RWPE1 (cell line): ENCODE measurements at regions not wholly inside any gene's neighbourhood (a gene's known extent, or its start where the extent isn't known, plus 50 kb on each side); places are given as distances from the start of the nearest gene placed in this dataset.

ENCODE experiments used
- CTCF ChIA-PET: fragments of 350-600 bp; sonication (Branson Sonifier 250); formaldehyde crosslinking; extraction: SDS; loops from one replicate; lab custom pipeline; 2021; lab: Yijun Ruan, JAX
- POLR2A ChIA-PET: fragments of 400-600 bp; formaldehyde crosslinking; extraction: SDS; loops from one replicate; lab custom pipeline; 2020; ENCODE audit warnings: antibody characterized with exemption; ENCODE audit not compliant: low non-redundant PET; lab: Yijun Ruan, JAX
- DNase-seq: peaks from one replicate; pipeline ENCODE4 v3.0.0; 2012; ENCODE audit warnings: low spot score
- H3K27ac ChIP-seq: fragments of 450-650 bp; 2 replicates; pipeline ENCODE4 v1.5.1; 2017
- CTCF ChIP-seq: fragments of 450-650 bp; conservative IDR thresholded peaks from 2 replicates; pipeline ENCODE4 v1.5.1; 2017; ENCODE audit warnings: low read depth, mild to moderate bottlenecking

DNA sequence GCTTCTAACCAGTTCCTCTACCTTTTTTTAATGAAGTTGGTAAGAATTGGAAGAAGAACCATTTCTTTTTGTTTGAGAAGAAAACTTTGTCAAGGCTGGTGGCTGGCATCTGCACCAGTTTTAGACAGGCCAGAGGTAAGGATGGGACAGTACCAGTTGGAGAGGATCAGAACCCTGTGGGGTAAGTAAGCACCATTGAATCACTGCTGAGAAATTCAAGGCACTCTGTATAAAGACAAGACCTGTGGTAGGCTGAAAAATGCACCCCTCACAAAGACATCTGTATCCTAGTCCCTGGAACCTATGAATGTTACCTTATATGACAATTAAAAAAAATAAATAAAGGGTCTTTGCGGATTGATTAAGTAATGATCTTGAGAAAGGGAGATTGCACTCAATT, 166.7 kb upstream of the NRP1 start:
- ChIA-PET CTCF (no interaction called here), POLR2A (no interaction called here)
- no peak overlapping the region for H3K27ac ChIP-seq
- DNase-seq = no peak
- no peak for TF ChIP-seq CTCF

- no peak for TF ChIP-seq CTCF
- no peak for DNase-seq
- CTCF ChIA-PET = no interaction called here
- POLR2A ChIA-PET = no interaction called here
- no peak overlapping the region for H3K27ac ChIP-seq
Measured at GRCh38 chr10:33498391-33498891, 164.0 kb upstream of the NRP1 start.

DNA sequence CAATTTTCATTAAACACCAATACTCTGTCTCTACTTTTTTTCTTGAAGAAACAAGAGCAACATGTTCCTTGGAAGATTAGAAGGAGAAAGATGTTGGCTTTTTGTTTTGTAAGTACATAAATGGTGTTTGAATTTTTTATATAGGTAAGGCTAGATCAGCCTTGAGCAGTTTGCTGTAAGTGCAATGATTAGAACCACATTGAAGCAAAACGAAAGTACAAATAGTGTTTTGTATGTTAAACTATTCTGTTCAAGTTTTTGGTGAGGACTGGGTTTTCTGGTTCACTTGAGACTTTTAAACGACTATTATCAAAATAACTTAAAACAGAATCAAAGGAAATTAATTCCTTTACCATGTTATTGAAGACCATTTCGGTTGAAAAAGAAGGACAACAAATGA, 162.9 kb upstream of the NRP1 start:
- ChIA-PET CTCF (no interaction called here), POLR2A (no interaction called here)
- TF ChIP-seq CTCF = no peak
- H3K27ac ChIP-seq = no peak overlapping the region
- DNase-seq = no peak

- TF ChIP-seq CTCF = no peak
- CTCF ChIA-PET = interaction anchor here (0.6 kb wide), 1 partner anchor 93 kb away, joined by 3 read pairs; no protein-coding TSS in a partner anchor
- DNase-seq = no peak
- POLR2A ChIA-PET = no interaction called here
- H3K27ac ChIP-seq = no peak overlapping the region
Measured at GRCh38 chr10:33496096-33496495, 161.6 kb upstream of the NRP1 start.

DNA sequence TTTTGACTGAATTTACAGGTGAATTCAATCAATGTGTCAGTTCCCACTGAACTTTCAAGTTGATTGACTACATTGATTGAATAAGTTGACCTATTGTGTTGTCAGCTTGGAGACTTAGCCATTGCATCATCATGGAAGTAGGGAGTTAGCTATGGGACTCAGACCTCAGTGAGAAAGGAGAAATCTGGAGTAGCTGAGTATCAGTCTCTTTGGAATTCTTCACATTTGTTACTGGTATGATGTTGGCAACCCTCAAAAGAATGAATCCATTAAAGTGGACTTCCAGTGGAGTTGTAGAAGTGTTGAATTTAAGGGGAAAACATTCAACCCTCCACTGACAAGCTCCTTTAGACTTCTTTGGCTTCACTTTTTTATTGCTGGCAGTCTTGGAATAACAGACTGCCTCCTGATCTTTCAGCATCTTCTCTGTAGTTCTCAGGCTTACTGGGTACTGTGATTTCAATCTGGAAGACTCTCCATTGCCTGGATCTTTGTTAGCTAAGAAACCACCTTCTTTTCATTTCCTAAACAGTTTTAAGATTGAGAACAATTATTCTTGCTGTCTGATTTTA, 160.3 kb upstream of the NRP1 start:
- no peak overlapping the region for H3K27ac ChIP-seq
- TF ChIP-seq CTCF = no peak
- no peak for DNase-seq
- ChIA-PET POLR2A (no interaction called here), CTCF (interaction anchor here (1.1 kb wide), 1 partner anchor 9 kb away, joined by 3 read pairs; no protein-coding TSS in a partner anchor)

GRCh38 chr10:33493978-33494377, 159.5 kb upstream of the NRP1 start:
- H3K27ac ChIP-seq = no peak overlapping the region
- no peak for DNase-seq
- TF ChIP-seq CTCF = no peak
- ChIA-PET CTCF (interaction anchor here (1.1 kb wide), 1 partner anchor 10 kb away, joined by 3 read pairs; no protein-coding TSS in a partner anchor), POLR2A (no interaction called here)
